ENCODE measurements at regions not wholly inside any gene's neighbourhood (a gene's known extent, or its start where the extent isn't known, plus 50 kb on each side); places are given as distances from the start of the nearest gene placed in this dataset.

- H3K4me1 ChIP-seq, result peaks cover 0 to 10% (median 0%) of the 10 kb centered on the region in 12 donors
- H3K27ac ChIP-seq, result no peak overlapping the region
- intact Hi-C loops (cut with DNase I), result loop anchor here in 1 of 10 donors (10.0 kb wide), 1 partner anchor 63 kb away; no protein-coding TSS in a partner anchor
- 87 to 99% (median 94%) methylated on average over 2 of the region's 2 CpGs for WGBS, 4 donors
- no peak for ATAC-seq
- H3K36me3 ChIP-seq, result no peaks in the 10 kb centered on the region
- H3K9me3 ChIP-seq, result no peaks in the 10 kb centered on the region
- TF ChIP-seq POLR2A (IDR thresholded peaks at IDR 0.05), result no peak
- TF ChIP-seq, protein P1, sequence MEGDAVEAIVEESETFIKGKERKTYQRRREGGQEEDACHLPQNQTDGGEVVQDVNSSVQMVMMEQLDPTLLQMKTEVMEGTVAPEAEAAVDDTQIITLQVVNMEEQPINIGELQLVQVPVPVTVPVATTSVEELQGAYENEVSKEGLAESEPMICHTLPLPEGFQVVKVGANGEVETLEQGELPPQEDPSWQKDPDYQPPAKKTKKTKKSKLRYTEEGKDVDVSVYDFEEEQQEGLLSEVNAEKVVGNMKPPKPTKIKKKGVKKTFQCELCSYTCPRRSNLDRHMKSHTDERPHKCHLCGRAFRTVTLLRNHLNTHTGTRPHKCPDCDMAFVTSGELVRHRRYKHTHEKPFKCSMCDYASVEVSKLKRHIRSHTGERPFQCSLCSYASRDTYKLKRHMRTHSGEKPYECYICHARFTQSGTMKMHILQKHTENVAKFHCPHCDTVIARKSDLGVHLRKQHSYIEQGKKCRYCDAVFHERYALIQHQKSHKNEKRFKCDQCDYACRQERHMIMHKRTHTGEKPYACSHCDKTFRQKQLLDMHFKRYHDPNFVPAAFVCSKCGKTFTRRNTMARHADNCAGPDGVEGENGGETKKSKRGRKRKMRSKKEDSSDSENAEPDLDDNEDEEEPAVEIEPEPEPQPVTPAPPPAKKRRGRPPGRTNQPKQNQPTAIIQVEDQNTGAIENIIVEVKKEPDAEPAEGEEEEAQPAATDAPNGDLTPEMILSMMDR (IDR thresholded peaks at IDR 0.05), result no peak
- no peaks in the 10 kb centered on the region for H3K27me3 ChIP-seq
- H3K4me3 ChIP-seq, result no peak overlapping the region
- no peak for DNase-seq
Measured at GRCh38 chr6:109257494-109257893, 124.8 kb downstream of the CD164 start.

GRCh38 chr6:109255946-109256640 is 126.2 kb downstream of the CD164 start:
- no peak for TF ChIP-seq POLR2A (IDR thresholded peaks at IDR 0.05)
- TF ChIP-seq, protein P1 (IDR thresholded peaks at IDR 0.05), result no peak
- Histone ChIP-seq H3K27ac (no peak overlapping the region), H3K9me3 (no peaks in the 10 kb centered on the region), H3K27me3 (no peaks in the 10 kb centered on the region), H3K4me3 (no peak overlapping the region), H3K4me1 (peaks cover 0 to 7% (median 0%) of the 10 kb centered on the region in 12 donors), H3K36me3 (no peaks in the 10 kb centered on the region)
- intact Hi-C loops (cut with DNase I), result loop anchor here in 1 of 10 donors (10.0 kb wide), 1 partner anchor 61 kb away; no protein-coding TSS in a partner anchor
- 69 to 80% (median 70%) methylated on average over 4 of the region's 4 CpGs for WGBS, 4 donors
- DNase-seq, result no peak
- no peak for ATAC-seq

GRCh38 chr6:109255087-109255486 is 127.2 kb downstream of the CD164 start:
- TF ChIP-seq, protein P1 (IDR thresholded peaks at IDR 0.05), result no peak
- no peak for TF ChIP-seq POLR2A (IDR thresholded peaks at IDR 0.05)
- DNase-seq (no peak), ATAC-seq (no peak)
- intact Hi-C loops (cut with DNase I), result loop anchor here in 1 of 10 donors (10.0 kb wide), 1 partner anchor 60 kb away; no protein-coding TSS in a partner anchor
- Histone ChIP-seq H3K36me3 (no peaks in the 10 kb centered on the region), H3K27me3 (no peaks in the 10 kb centered on the region), H3K4me1 (peaks cover 0 to 7% (median 0%) of the 10 kb centered on the region in 12 donors), H3K4me3 (no peak overlapping the region), H3K9me3 (no peaks in the 10 kb centered on the region), H3K27ac (no peak overlapping the region)
- WGBS, 4 donors, result 91 to 94% (median 92%) methylated on average over 5 of the region's 5 CpGs

- Histone ChIP-seq H3K4me1 (peaks cover 0 to 7% (median 0%) of the 10 kb centered on the region in 12 donors), H3K9me3 (no peaks in the 10 kb centered on the region), H3K27ac (no peak overlapping the region), H3K36me3 (no peaks in the 10 kb centered on the region), H3K4me3 (no peak overlapping the region), H3K27me3 (no peaks in the 10 kb centered on the region)
- intact Hi-C loops (cut with DNase I), result loop anchor here in 1 of 10 donors (10.0 kb wide), 1 partner anchor 59 kb away; no protein-coding TSS in a partner anchor
- ATAC-seq, result no peak
- DNase-seq, result no peak
- TF ChIP-seq, protein P1 (IDR thresholded peaks at IDR 0.05), result no peak
- no peak for TF ChIP-seq POLR2A (IDR thresholded peaks at IDR 0.05)
Measured at GRCh38 chr6:109253366-109253765, 128.9 kb downstream of the CD164 start.

All from heart left ventricle (tissue), 16 donors.